Neural cell (in vitro differentiated cells): ENCODE measurements at regions not wholly inside any gene's neighbourhood (a gene's known extent, or its start where the extent isn't known, plus 50 kb on each side); places are given as distances from the start of the nearest gene placed in this dataset.

ENCODE experiments used
- H2AFZ ChIP-seq: fragments of 200-600, 300-800 bp; sonication (generic), shearing (Covaris generic); 2 replicates; pipeline ENCODE4 v1.6.0; 2014; ENCODE audit warnings: low read depth, mild to moderate bottlenecking, antibody characterized with exemption, low read length, moderate library complexity
- H3F3A ChIP-seq: fragments of 200-600 bp; shearing (Covaris generic); 2 replicates; pipeline ENCODE4 v1.6.1; 2016; ENCODE audit warnings: mild to moderate bottlenecking, moderate library complexity, mixed read lengths, antibody characterized with exemption, low read length; ENCODE audit not compliant: insufficient read depth, poor library complexity, severe bottlenecking
- H3K27ac ChIP-seq: fragments of 200-600, 300-800 bp; sonication (generic), shearing (Covaris generic); 2 replicates; pipeline ENCODE4 v1.5.1; 2014; ENCODE audit warnings: mild to moderate bottlenecking, low read length, moderate library complexity
- H3K27me3 ChIP-seq: fragments of 300-800, 200-600 bp; sonication (generic), shearing (Covaris generic); 2 replicates; pipeline ENCODE4 v1.6.0; 2014; ENCODE audit warnings: mild to moderate bottlenecking, low read depth, low read length, moderate library complexity; ENCODE audit not compliant: insufficient read depth
- H3K36me3 ChIP-seq: fragments of 300-800, 200-600 bp; sonication (generic), shearing (Covaris generic); 2 replicates; pipeline ENCODE4 v1.5.1; 2014; ENCODE audit warnings: mild to moderate bottlenecking, antibody characterized with exemption, low read length, moderate library complexity; ENCODE audit not compliant: insufficient read depth
- H3K4me2 ChIP-seq: fragments of 300-800, 200-600 bp; sonication (generic), shearing (Covaris generic); 2 replicates; pipeline ENCODE4 v1.6.0; 2014; ENCODE audit warnings: mild to moderate bottlenecking, low read length
- H3K4me3 ChIP-seq: fragments of 300-800, 200-600 bp; sonication (generic), shearing (Covaris generic); 2 replicates; pipeline ENCODE4 v1.5.1; 2014; ENCODE audit warnings: mild to moderate bottlenecking, low read length, moderate library complexity
- H3K79me2 ChIP-seq: fragments of 200-600 bp; shearing (Covaris generic); replicated peaks from 2 replicates; pipeline ENCODE4 v1.6.0; 2014; ENCODE audit warnings: mild to moderate bottlenecking, low read length, moderate library complexity; ENCODE audit not compliant: insufficient read depth
- H3K9ac ChIP-seq: fragments of 300-800, 200-600 bp; sonication (generic), shearing (Covaris generic); 2 replicates; pipeline ENCODE4 v1.6.1; 2016; ENCODE audit warnings: mild to moderate bottlenecking, low read length, mixed read lengths
- H3K9me2 ChIP-seq: fragments of 200-600 bp; shearing (Covaris generic); 2 replicates; pipeline ENCODE4 v1.6.1; 2016; ENCODE audit warnings: mild to moderate bottlenecking, low read length, mixed read lengths; ENCODE audit not compliant: insufficient read depth
- H3K9me3 ChIP-seq: fragments of 200-600, 300-800 bp; sonication (generic), shearing (Covaris generic); 2 replicates; pipeline ENCODE4 v1.6.1; 2016; ENCODE audit warnings: mild to moderate bottlenecking, mixed run types, low read length, moderate library complexity, mixed read lengths
- H4K20me1 ChIP-seq: fragments of 200-600 bp; shearing (Covaris generic); 2 replicates; pipeline ENCODE4 v1.6.1; 2016; ENCODE audit warnings: mild to moderate bottlenecking, mixed run types; ENCODE audit not compliant: insufficient read depth
- EP300 ChIP-seq: fragments of 450-650 bp; conservative IDR thresholded peaks from 2 replicates; pipeline ENCODE4 v1.6.1; 2014; ENCODE audit warnings: antibody characterized with exemption, mild to moderate bottlenecking, moderate library complexity; ENCODE audit not compliant: poor library complexity, severe bottlenecking
- EZH2 ChIP-seq: fragments of 200-600, 300-800 bp; shearing (Covaris generic), sonication (generic); IDR thresholded peaks from 2 replicates; pipeline ENCODE4 v1.6.1; 2014; ENCODE audit warnings: antibody characterized with exemption, low read length, borderline replicate concordance, mild to moderate bottlenecking; ENCODE audit not compliant: insufficient read depth, poor library complexity, severe bottlenecking
- MXI1 ChIP-seq: fragments of 450-650 bp; conservative IDR thresholded peaks from 2 replicates; pipeline ENCODE4 v1.6.1; 2014; ENCODE audit warnings: antibody characterized with exemption, mild to moderate bottlenecking; ENCODE audit not compliant: poor library complexity, severe bottlenecking
- POLR2AphosphoS5 ChIP-seq: IDR thresholded peaks from 2 replicates; pipeline ENCODE4 v1.6.1; 2012
- RAD21 ChIP-seq: fragments of 450-650 bp; conservative IDR thresholded peaks from 2 replicates; pipeline ENCODE4 v1.6.1; 2014; ENCODE audit warnings: antibody characterized with exemption, mild to moderate bottlenecking, moderate library complexity
- SMC3 ChIP-seq: fragments of 450-650 bp; conservative IDR thresholded peaks from 2 replicates; pipeline ENCODE4 v1.6.1; 2014; ENCODE audit warnings: antibody characterized with exemption, mild to moderate bottlenecking, moderate library complexity; ENCODE audit not compliant: poor library complexity
- TAF1 ChIP-seq: IDR thresholded peaks from 2 replicates; pipeline ENCODE4 v1.6.1; 2012; ENCODE audit warnings: low read depth
- TF ChIP-seq, protein P1 (sequence below): IDR thresholded peaks from 2 replicates; pipeline ENCODE4 v1.6.1; 2012; ENCODE audit warnings: borderline replicate concordance
- TF ChIP-seq, protein P2 (sequence below): fragments of 450-650 bp; IDR thresholded peaks from 2 replicates; pipeline ENCODE4 v1.5.1; 2014; ENCODE audit warnings: antibody characterized with exemption, mild to moderate bottlenecking, moderate library complexity; ENCODE audit not compliant: poor library complexity, severe bottlenecking

DNA sequence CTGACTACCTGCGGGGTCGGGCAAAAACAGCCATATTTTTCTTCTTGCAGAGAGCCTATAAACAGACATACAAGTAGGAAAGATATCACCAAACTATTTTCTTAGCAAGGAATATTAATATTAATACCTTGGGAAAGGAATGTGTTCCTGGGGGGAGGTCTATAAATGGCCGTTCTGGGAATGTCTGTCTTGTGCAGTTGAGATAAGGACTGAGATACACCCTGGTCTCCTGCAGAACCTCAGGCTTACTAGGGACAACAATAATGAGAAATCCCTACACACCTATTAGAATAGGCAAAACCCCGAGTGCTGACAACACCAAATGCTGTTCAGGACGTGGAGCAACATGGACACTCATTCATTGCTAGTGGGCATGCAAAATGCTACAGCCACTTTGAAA lies 297.2 kb downstream of the DRD1 start:
- no peaks in the 10 kb centered on the region for H4K20me1 ChIP-seq
- no peak overlapping the region for H2AFZ ChIP-seq
- H3F3A ChIP-seq, result no peaks in the 10 kb centered on the region
- H3K27ac ChIP-seq, result no peak overlapping the region
- H3K4me2 ChIP-seq, result no peak overlapping the region
- no peak overlapping the region for H3K9ac ChIP-seq
- H3K27me3 ChIP-seq, result no peaks in the 10 kb centered on the region
- no peak overlapping the region for H3K4me3 ChIP-seq
- no peaks in the 10 kb centered on the region for H3K9me2 ChIP-seq
- H3K9me3 ChIP-seq, result peaks cover 5% of the 10 kb centered on the region
- no peak for TF ChIP-seq EZH2
- no peak for TF ChIP-seq TAF1
- no peak for TF ChIP-seq POLR2AphosphoS5
- TF ChIP-seq EP300, result no peak
- TF ChIP-seq, protein P1, sequence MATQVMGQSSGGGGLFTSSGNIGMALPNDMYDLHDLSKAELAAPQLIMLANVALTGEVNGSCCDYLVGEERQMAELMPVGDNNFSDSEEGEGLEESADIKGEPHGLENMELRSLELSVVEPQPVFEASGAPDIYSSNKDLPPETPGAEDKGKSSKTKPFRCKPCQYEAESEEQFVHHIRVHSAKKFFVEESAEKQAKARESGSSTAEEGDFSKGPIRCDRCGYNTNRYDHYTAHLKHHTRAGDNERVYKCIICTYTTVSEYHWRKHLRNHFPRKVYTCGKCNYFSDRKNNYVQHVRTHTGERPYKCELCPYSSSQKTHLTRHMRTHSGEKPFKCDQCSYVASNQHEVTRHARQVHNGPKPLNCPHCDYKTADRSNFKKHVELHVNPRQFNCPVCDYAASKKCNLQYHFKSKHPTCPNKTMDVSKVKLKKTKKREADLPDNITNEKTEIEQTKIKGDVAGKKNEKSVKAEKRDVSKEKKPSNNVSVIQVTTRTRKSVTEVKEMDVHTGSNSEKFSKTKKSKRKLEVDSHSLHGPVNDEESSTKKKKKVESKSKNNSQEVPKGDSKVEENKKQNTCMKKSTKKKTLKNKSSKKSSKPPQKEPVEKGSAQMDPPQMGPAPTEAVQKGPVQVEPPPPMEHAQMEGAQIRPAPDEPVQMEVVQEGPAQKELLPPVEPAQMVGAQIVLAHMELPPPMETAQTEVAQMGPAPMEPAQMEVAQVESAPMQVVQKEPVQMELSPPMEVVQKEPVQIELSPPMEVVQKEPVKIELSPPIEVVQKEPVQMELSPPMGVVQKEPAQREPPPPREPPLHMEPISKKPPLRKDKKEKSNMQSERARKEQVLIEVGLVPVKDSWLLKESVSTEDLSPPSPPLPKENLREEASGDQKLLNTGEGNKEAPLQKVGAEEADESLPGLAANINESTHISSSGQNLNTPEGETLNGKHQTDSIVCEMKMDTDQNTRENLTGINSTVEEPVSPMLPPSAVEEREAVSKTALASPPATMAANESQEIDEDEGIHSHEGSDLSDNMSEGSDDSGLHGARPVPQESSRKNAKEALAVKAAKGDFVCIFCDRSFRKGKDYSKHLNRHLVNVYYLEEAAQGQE, result no peak
- TF ChIP-seq, protein P2, sequence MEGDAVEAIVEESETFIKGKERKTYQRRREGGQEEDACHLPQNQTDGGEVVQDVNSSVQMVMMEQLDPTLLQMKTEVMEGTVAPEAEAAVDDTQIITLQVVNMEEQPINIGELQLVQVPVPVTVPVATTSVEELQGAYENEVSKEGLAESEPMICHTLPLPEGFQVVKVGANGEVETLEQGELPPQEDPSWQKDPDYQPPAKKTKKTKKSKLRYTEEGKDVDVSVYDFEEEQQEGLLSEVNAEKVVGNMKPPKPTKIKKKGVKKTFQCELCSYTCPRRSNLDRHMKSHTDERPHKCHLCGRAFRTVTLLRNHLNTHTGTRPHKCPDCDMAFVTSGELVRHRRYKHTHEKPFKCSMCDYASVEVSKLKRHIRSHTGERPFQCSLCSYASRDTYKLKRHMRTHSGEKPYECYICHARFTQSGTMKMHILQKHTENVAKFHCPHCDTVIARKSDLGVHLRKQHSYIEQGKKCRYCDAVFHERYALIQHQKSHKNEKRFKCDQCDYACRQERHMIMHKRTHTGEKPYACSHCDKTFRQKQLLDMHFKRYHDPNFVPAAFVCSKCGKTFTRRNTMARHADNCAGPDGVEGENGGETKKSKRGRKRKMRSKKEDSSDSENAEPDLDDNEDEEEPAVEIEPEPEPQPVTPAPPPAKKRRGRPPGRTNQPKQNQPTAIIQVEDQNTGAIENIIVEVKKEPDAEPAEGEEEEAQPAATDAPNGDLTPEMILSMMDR, result no peak
- TF ChIP-seq RAD21, result no peak
- no peak for TF ChIP-seq MXI1
- TF ChIP-seq SMC3, result no peak
- no peaks in the 10 kb centered on the region for H3K36me3 ChIP-seq
- no peaks in the 10 kb centered on the region for H3K79me2 ChIP-seq

DNA sequence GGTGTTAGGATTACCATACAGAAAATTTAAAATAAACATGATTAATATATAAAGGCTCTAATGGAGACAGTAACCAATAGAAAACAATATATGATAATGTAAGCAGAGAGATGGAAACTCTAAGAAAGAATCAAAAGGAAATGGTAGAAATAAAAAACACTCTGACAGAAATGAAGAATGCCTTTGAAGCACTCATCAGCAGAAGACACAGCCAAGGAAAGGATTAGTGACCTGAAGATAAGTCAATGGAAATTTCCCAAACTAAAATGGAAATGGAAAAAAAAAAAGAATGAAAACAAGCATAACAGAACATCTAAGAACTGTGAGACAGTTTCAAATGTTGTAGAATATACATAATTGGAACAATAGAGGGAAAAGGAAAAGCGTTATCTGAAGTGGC lies 302.6 kb downstream of the DRD1 start:
- Histone ChIP-seq H2AFZ (no peak overlapping the region), H3K9me3 (peaks cover 3% of the 10 kb centered on the region), H3F3A (no peaks in the 10 kb centered on the region), H3K27ac (no peak overlapping the region), H3K4me2 (no peak overlapping the region), H3K4me3 (no peak overlapping the region), H3K27me3 (no peaks in the 10 kb centered on the region), H4K20me1 (no peaks in the 10 kb centered on the region), H3K79me2 (no peaks in the 10 kb centered on the region), H3K36me3 (no peaks in the 10 kb centered on the region), H3K9ac (no peak overlapping the region), H3K9me2 (no peaks in the 10 kb centered on the region)
- no peak for TF ChIP-seq POLR2AphosphoS5
- TF ChIP-seq EZH2, result no peak

DNA sequence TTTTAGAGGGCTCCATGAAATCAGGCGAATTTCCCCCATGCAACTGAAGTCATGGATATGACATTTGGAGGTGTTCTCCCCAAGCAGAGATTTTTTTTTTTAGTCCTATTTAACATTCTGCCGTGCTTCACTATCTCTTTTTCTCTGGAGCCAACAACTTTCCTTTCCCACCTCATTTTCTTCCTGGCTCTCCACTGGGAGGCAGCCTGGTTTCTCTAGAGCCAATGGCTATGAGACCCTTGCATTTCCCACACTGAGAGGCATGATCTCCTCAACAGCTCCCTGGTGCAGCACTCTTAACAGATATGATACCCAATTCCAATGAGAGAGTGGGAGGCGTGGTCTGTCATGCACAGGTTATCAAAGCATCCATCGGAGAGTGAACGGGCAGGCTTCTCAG lies 310.8 kb downstream of the DRD1 start:
- no peak overlapping the region for H3K4me2 ChIP-seq
- H3K27ac ChIP-seq, result no peak overlapping the region
- H3K79me2 ChIP-seq, result no peaks in the 10 kb centered on the region
- TF ChIP-seq POLR2AphosphoS5, result no peak
- TF ChIP-seq RAD21, result no peak
- TF ChIP-seq TAF1, result no peak
- no peak for TF ChIP-seq EP300
- no peak for TF ChIP-seq MXI1
- TF ChIP-seq, protein P1, result no peak
- TF ChIP-seq, protein P2, result no peak
- TF ChIP-seq EZH2, result no peak
- TF ChIP-seq SMC3, result no peak
- no peaks in the 10 kb centered on the region for H3F3A ChIP-seq
- H3K9me2 ChIP-seq, result no peaks in the 10 kb centered on the region
- no peaks in the 10 kb centered on the region for H3K9me3 ChIP-seq
- no peaks in the 10 kb centered on the region for H3K36me3 ChIP-seq
- H2AFZ ChIP-seq, result no peak overlapping the region
- H3K27me3 ChIP-seq, result no peaks in the 10 kb centered on the region
- no peaks in the 10 kb centered on the region for H4K20me1 ChIP-seq
- no peak overlapping the region for H3K9ac ChIP-seq
- H3K4me3 ChIP-seq, result no peak overlapping the region
